ENCODE measurements at regions not wholly inside any gene's neighbourhood (a gene's known extent, or its start where the extent isn't known, plus 50 kb on each side); places are given as distances from the start of the nearest gene placed in this dataset.

- TF ChIP-seq CTCF (IDR thresholded peaks at IDR 0.05; ENCODE audit: poor library complexity, severe bottlenecking) (no peak), TAF1 (IDR thresholded peaks at IDR 0.05; ENCODE audit: low read depth) (no peak), POLR2AphosphoS5 (IDR thresholded peaks at IDR 0.05) (no peak), EZH2 (IDR thresholded peaks at IDR 0.05; ENCODE audit: borderline replicate concordance, insufficient read depth, low read length, poor library complexity, severe bottlenecking) (no peak), RAD21 (conservative IDR thresholded peaks at IDR 0.05) (no peak), MXI1 (conservative IDR thresholded peaks at IDR 0.05; ENCODE audit: poor library complexity, severe bottlenecking) (no peak), SMC3 (conservative IDR thresholded peaks at IDR 0.05; ENCODE audit: poor library complexity) (no peak)
Observed at GRCh38 chr2:234845602-234846590, 105.9 kb upstream of the SH3BP4 start.
